ENCODE measurements at regions not wholly inside any gene's neighbourhood (a gene's known extent, or its start where the extent isn't known, plus 50 kb on each side); places are given as distances from the start of the nearest gene placed in this dataset.

DNA sequence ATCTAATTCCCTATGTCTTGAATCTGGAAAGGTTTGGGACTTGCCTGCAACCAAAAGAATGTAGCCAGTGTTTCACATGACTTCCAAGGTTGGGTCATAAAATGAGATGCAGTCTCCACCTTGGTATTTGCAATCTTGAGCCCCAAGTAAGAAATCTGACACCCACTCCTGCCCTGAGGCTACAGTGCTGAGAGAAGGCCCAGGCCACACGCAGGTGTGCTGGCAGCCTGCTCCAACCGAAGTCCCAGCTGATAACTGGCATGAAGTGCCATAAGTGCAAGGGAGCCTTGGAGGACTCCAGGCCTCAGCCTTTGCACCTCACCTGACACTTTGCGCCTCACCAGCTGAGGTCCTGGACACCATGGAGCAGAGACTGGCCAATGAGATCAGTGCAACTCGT, 182.7 kb downstream of the ANAPC1 start:
- TF ChIP-seq, protein P1, sequence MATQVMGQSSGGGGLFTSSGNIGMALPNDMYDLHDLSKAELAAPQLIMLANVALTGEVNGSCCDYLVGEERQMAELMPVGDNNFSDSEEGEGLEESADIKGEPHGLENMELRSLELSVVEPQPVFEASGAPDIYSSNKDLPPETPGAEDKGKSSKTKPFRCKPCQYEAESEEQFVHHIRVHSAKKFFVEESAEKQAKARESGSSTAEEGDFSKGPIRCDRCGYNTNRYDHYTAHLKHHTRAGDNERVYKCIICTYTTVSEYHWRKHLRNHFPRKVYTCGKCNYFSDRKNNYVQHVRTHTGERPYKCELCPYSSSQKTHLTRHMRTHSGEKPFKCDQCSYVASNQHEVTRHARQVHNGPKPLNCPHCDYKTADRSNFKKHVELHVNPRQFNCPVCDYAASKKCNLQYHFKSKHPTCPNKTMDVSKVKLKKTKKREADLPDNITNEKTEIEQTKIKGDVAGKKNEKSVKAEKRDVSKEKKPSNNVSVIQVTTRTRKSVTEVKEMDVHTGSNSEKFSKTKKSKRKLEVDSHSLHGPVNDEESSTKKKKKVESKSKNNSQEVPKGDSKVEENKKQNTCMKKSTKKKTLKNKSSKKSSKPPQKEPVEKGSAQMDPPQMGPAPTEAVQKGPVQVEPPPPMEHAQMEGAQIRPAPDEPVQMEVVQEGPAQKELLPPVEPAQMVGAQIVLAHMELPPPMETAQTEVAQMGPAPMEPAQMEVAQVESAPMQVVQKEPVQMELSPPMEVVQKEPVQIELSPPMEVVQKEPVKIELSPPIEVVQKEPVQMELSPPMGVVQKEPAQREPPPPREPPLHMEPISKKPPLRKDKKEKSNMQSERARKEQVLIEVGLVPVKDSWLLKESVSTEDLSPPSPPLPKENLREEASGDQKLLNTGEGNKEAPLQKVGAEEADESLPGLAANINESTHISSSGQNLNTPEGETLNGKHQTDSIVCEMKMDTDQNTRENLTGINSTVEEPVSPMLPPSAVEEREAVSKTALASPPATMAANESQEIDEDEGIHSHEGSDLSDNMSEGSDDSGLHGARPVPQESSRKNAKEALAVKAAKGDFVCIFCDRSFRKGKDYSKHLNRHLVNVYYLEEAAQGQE (IDR thresholded peaks at IDR 0.05; ENCODE audit: insufficient read depth in 1 of 2, low read depth in 2 of 2, low read length in 2 of 2) = no peak
- TF ChIP-seq POLR2AphosphoS5 (IDR thresholded peaks at IDR 0.05; ENCODE audit: low read depth, low read length) = no peak
- TF ChIP-seq FOXP2 (optimal IDR thresholded peaks at IDR 0.05; ENCODE audit: borderline replicate concordance, extremely low read depth, extremely low read length, insufficient read depth) = no peak
- TF ChIP-seq TAF1 (IDR thresholded peaks at IDR 0.05; ENCODE audit: borderline replicate concordance, insufficient read depth, low read length) = no peak
- no peak for TF ChIP-seq SIN3A (IDR thresholded peaks at IDR 0.05; ENCODE audit: borderline replicate concordance, insufficient read depth, low read length)

DNA sequence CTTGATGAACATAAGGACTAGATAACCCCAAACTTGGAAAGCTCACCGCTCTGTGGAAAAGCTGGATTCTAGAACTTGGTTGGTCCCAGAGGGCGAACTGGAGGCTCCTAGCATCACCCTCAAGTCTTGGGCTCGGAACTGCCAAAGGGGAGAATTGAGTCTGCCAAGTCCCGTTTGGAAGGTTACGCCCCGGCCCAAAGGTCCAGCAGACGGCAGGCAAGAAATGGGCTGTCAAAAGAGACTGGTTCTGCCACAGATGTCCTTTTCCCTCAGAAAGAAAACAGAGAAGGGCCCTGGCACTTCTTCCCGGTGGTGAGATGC, 182.2 kb downstream of the ANAPC1 start:
- TF ChIP-seq TAF1 (IDR thresholded peaks at IDR 0.05; ENCODE audit: borderline replicate concordance, insufficient read depth, low read length) (no peak), FOXP2 (optimal IDR thresholded peaks at IDR 0.05; ENCODE audit: borderline replicate concordance, extremely low read depth, extremely low read length, insufficient read depth) (no peak), SIN3A (IDR thresholded peaks at IDR 0.05; ENCODE audit: borderline replicate concordance, insufficient read depth, low read length) (no peak)

DNA sequence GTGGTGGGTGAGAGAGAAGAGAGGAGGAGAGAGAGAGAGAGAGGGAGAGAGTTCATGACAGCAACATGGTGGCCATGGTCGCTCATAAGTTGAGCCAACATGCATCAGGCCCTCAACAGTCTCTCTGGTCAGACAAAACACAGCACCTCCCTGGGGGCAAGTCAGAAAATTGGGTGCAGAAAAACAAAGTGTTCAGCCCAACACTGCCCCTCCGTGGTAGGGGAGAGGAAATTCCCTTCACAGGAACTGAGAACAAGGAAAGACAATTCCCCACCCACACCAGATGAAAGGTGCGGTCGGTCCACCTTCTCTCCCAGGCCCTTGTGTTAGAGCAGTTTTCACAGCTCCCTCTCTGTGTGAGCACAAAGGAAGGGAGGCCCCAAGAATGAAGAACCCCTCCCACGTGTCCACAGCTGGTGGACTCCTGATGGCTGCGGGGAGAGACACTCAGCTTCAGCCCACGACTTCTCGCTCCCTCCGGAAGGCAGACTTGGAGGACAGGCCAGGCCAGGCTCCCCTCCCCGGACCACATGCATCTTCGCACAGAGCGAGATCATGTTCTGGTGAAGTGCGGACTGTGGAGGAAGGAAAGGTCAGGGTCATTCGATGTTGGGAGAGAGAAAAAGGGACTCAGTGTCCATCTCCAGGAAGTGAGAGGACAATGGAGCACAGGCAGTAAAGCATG, 181.7 kb downstream of the ANAPC1 start:
- TF ChIP-seq, protein P1 (IDR thresholded peaks at IDR 0.05; ENCODE audit: insufficient read depth in 1 of 2, low read depth in 2 of 2, low read length in 2 of 2) = no peak
- TF ChIP-seq SIN3A (IDR thresholded peaks at IDR 0.05; ENCODE audit: borderline replicate concordance, insufficient read depth, low read length) (no peak), FOXP2 (optimal IDR thresholded peaks at IDR 0.05; ENCODE audit: borderline replicate concordance, extremely low read depth, extremely low read length, insufficient read depth) (no peak), TAF1 (IDR thresholded peaks at IDR 0.05; ENCODE audit: borderline replicate concordance, insufficient read depth, low read length) (no peak), POLR2AphosphoS5 (IDR thresholded peaks at IDR 0.05; ENCODE audit: low read depth, low read length) (no peak)

DNA sequence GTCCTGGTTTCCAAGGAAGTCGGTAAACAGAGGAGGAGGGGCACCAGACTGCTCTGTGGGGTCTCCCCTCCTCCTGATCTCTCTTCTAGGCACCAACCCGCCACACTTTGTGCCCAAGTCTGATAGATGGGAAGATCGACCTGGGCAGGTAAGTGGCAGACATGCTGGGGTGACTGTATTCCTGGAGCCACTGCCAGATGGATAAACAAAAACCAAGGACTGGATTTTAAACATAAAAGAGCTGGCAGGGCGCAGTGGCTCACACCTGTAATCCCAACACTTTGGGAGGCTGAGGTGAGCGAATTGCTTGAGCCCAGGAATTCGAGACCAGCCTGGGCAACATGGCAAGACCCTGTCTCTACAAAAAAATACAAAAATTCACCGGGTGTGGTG, 181.2 kb downstream of the ANAPC1 start:
- TF ChIP-seq, protein P1 (IDR thresholded peaks at IDR 0.05; ENCODE audit: insufficient read depth in 1 of 2, low read depth in 2 of 2, low read length in 2 of 2) = no peak
- TF ChIP-seq TAF1 (IDR thresholded peaks at IDR 0.05; ENCODE audit: borderline replicate concordance, insufficient read depth, low read length) = no peak
- TF ChIP-seq FOXP2 (optimal IDR thresholded peaks at IDR 0.05; ENCODE audit: borderline replicate concordance, extremely low read depth, extremely low read length, insufficient read depth) = no peak
- no peak for TF ChIP-seq POLR2AphosphoS5 (IDR thresholded peaks at IDR 0.05; ENCODE audit: low read depth, low read length)

DNA sequence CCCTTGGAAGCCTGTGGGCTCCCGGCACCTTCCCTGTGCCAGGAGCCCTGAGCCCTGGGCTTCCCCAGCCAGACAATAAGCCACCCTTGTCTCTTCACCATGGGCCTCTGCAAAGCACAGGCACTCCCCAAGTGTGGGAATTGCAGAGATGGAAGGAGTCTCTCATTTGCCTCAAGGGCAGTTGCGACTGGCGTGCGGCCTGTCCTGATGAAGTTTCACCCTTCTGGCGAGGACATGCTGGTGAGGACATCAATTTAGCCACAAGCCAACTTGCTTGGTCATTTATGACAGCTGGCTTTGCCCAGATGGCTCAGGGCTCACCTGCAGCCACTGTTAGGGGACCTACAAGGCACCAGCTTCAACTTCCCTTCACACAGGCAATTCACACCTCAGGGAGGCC, 180.2 kb downstream of the ANAPC1 start:
- TF ChIP-seq POLR2AphosphoS5 (IDR thresholded peaks at IDR 0.05; ENCODE audit: low read depth, low read length) (no peak), FOXP2 (optimal IDR thresholded peaks at IDR 0.05; ENCODE audit: borderline replicate concordance, extremely low read depth, extremely low read length, insufficient read depth) (no peak), TAF1 (IDR thresholded peaks at IDR 0.05; ENCODE audit: borderline replicate concordance, insufficient read depth, low read length) (no peak), SIN3A (IDR thresholded peaks at IDR 0.05; ENCODE audit: borderline replicate concordance, insufficient read depth, low read length) (no peak)
- TF ChIP-seq, protein P1 (IDR thresholded peaks at IDR 0.05; ENCODE audit: insufficient read depth in 1 of 2, low read depth in 2 of 2, low read length in 2 of 2) = no peak

All from PFSK-1 (cell line).